Neural progenitor cell (in vitro differentiated cells): ENCODE measurements at regions not wholly inside any gene's neighbourhood (a gene's known extent, or its start where the extent isn't known, plus 50 kb on each side); places are given as distances from the start of the nearest gene placed in this dataset.
A peak's percentile ranks its signal among the peaks of the same experiment; 100 is the strongest.
"Not testable (repeated sequence)": the region's sequence is repeated elsewhere in the genome, so short reads cannot be mapped to it uniquely, and the experiment has no call there.

Source experiments
- DNase-seq: peaks from one replicate; pipeline ENCODE4 v3.0.0-alpha.2; 2016; ENCODE audit warnings: low spot score
- H2AFZ ChIP-seq: fragments of 200-600 bp; sonication (generic); replicated peaks from 2 replicates; pipeline ENCODE4 v1.6.1; 2016; ENCODE audit warnings: antibody characterized with exemption
- H3F3A ChIP-seq: fragments of 200-600 bp; sonication (generic); 2 replicates; pipeline ENCODE4 v1.6.1; 2016; ENCODE audit warnings: antibody characterized with exemption, low read depth
- H3K27ac ChIP-seq: fragments of 200-600 bp; sonication (generic); 2 replicates; pipeline ENCODE4 v1.5.1; 2016; ENCODE audit warnings: mild to moderate bottlenecking
- H3K27me3 ChIP-seq: fragments of 200-600 bp; sonication (generic); 2 replicates; pipeline ENCODE4 v1.6.1; 2016; ENCODE audit warnings: mild to moderate bottlenecking, moderate library complexity
- H3K36me3 ChIP-seq: fragments of 200-600 bp; sonication (generic); 2 replicates; pipeline ENCODE4 v1.5.1; 2016
- H3K4me1 ChIP-seq: fragments of 200-600 bp; sonication (generic); 2 replicates; pipeline ENCODE4 v1.6.1; 2016; ENCODE audit warnings: mixed run types
- H3K4me2 ChIP-seq: fragments of 200-600 bp; sonication (generic); 2 replicates; pipeline ENCODE4 v1.6.1; 2016
- H3K4me3 ChIP-seq: fragments of 200-600 bp; sonication (generic); 2 replicates; pipeline ENCODE4 v1.5.1; 2016
- H3K79me2 ChIP-seq: fragments of 200-600 bp; sonication (generic); 2 replicates; pipeline ENCODE4 v1.6.1; 2016; ENCODE audit warnings: low read depth
- H3K9ac ChIP-seq: fragments of 200-600 bp; sonication (generic); 2 replicates; pipeline ENCODE4 v1.6.1; 2016
- H3K9me3 ChIP-seq: fragments of 200-600 bp; sonication (generic); 2 replicates; pipeline ENCODE4 v1.5.1; 2016; ENCODE audit warnings: low read depth
- H4K20me1 ChIP-seq: fragments of 200-600 bp; sonication (generic); 2 replicates; pipeline ENCODE4 v1.6.1; 2016; ENCODE audit warnings: low read depth
- H3K27ac Mint-ChIP-seq: 3 replicates; pipeline ENCODE4 v1.8.0; 2021; ENCODE audit warnings: mixed read lengths
- H3K27me3 Mint-ChIP-seq: 2 replicates; pipeline ENCODE4 v1.8.0; 2022; ENCODE audit warnings: low read depth, mild to moderate bottlenecking, inconsistent platforms, moderate library complexity, mixed read lengths; ENCODE audit not compliant: insufficient read depth
- H3K36me3 Mint-ChIP-seq: 3 replicates; pipeline ENCODE4 v1.8.0; 2021; ENCODE audit warnings: mixed read lengths
- H3K4me1 Mint-ChIP-seq: 3 replicates; pipeline ENCODE4 v1.8.0; 2021; ENCODE audit warnings: mixed read lengths
- H3K4me3 Mint-ChIP-seq: 3 replicates; pipeline ENCODE4 v1.8.0; 2021; ENCODE audit warnings: mild to moderate bottlenecking, moderate library complexity, mixed read lengths
- H3K9me3 Mint-ChIP-seq: 3 replicates; pipeline ENCODE4 v1.8.0; 2020; ENCODE audit warnings: mixed read lengths
- CTCF ChIP-seq: fragments of 200-600 bp; sonication (generic); IDR thresholded peaks from 2 replicates; pipeline ENCODE4 v1.5.1; 2017; ENCODE audit warnings: antibody characterized with exemption, mild to moderate bottlenecking
- EZH2 ChIP-seq: fragments of 200-600 bp; sonication (generic); IDR thresholded peaks from 2 replicates; pipeline ENCODE4 v1.6.1; 2017; ENCODE audit warnings: antibody characterized with exemption, mild to moderate bottlenecking, moderate library complexity
- EZH2phosphoT487 ChIP-seq: fragments of 200-600 bp; sonication (generic); IDR thresholded peaks from 2 replicates; pipeline ENCODE4 v1.6.1; 2017; ENCODE audit warnings: antibody characterized with exemption

- Histone ChIP-seq H3K9me3 (no peaks in the 10 kb centered on the region), H3K4me1 (no peaks in the 10 kb centered on the region), H3K4me3 (no peak overlapping the region), H4K20me1 (no peaks in the 10 kb centered on the region), H3K27me3 (no peaks in the 10 kb centered on the region), H3K79me2 (no peaks in the 10 kb centered on the region), H3F3A (no peaks in the 10 kb centered on the region), H3K36me3 (no peaks in the 10 kb centered on the region), H3K27ac (no peak overlapping the region), H3K9ac (no peak overlapping the region), H3K4me2 (no peak overlapping the region), H2AFZ (no peak overlapping the region)
- H3K36me3 Mint-ChIP-seq: no peaks in the 10 kb centered on the region
- no peak overlapping the region for H3K27ac Mint-ChIP-seq
- DNase-seq: no peak
- TF ChIP-seq EZH2 (no peak), CTCF (peak; percentile 7), EZH2phosphoT487 (no peak)
- H3K4me1 Mint-ChIP-seq: no peaks in the 10 kb centered on the region
- no peaks in the 10 kb centered on the region for H3K27me3 Mint-ChIP-seq
- H3K4me3 Mint-ChIP-seq: no peak overlapping the region
- H3K9me3 Mint-ChIP-seq: no peaks in the 10 kb centered on the region
Observed at GRCh38 chrX:122363112-122363795, 820.8 kb upstream of the GRIA3 start.

DNA sequence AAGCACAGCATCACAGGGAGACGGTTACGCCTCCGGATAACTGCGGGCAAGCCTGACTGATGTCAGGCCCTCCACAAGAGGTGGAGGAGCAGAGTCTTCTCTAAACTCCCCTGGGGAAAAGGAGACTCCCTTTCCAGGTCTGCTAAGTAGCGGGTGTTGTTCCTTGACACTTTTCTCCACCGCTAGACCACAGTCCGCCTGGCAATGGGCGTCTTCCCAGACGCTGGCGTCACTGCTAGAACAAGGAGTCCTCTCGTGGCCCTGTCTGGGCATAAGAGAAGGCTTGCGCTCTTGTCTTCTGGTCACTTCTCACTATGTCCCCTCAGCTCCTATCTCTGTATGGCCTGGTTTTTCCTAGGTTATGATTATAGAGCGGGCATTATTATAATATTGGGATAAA, 808.5 kb upstream of the GRIA3 start:
- H3K27me3 Mint-ChIP-seq, H3K79me2 ChIP-seq, H3K36me3 ChIP-seq, H3F3A ChIP-seq, H3K27ac Mint-ChIP-seq, H3K4me1 Mint-ChIP-seq, H3K27ac ChIP-seq, H3K9ac ChIP-seq, H3K27me3 ChIP-seq, H3K9me3 Mint-ChIP-seq, H2AFZ ChIP-seq, H3K9me3 ChIP-seq, H4K20me1 ChIP-seq, H3K36me3 Mint-ChIP-seq, H3K4me2 ChIP-seq, H3K4me3 Mint-ChIP-seq, DNase-seq, H3K4me1 ChIP-seq, H3K4me3 ChIP-seq: not testable (repeated sequence)

- H3K4me2 ChIP-seq: no peak overlapping the region
- no peak overlapping the region for H3K4me3 ChIP-seq
- H3K27ac Mint-ChIP-seq: no peak overlapping the region
- TF ChIP-seq EZH2: no peak
- no peak for TF ChIP-seq EZH2phosphoT487
- TF ChIP-seq CTCF: no peak
- no peaks in the 10 kb centered on the region for H3K79me2 ChIP-seq
- no peaks in the 10 kb centered on the region for H3K9me3 ChIP-seq
- H3K36me3 Mint-ChIP-seq: no peaks in the 10 kb centered on the region
- H3K9me3 Mint-ChIP-seq: peaks cover 8% of the 10 kb centered on the region
- H4K20me1 ChIP-seq: no peaks in the 10 kb centered on the region
- no peak overlapping the region for H2AFZ ChIP-seq
- no peak overlapping the region for H3K27ac ChIP-seq
- no peaks in the 10 kb centered on the region for H3K4me1 ChIP-seq
- no peak overlapping the region for H3K9ac ChIP-seq
- H3K4me3 Mint-ChIP-seq: no peak overlapping the region
- H3K36me3 ChIP-seq: no peaks in the 10 kb centered on the region
- H3K27me3 Mint-ChIP-seq: no peaks in the 10 kb centered on the region
- no peaks in the 10 kb centered on the region for H3F3A ChIP-seq
- H3K27me3 ChIP-seq: no peaks in the 10 kb centered on the region
- DNase-seq: no peak
- no peaks in the 10 kb centered on the region for H3K4me1 Mint-ChIP-seq
Observed at GRCh38 chrX:122389005-122389404, 795.1 kb upstream of the GRIA3 start.

- DNase-seq: no peak
- no peak overlapping the region for H3K27ac ChIP-seq
- H3K4me3 ChIP-seq: no peak overlapping the region
- H3K9me3 ChIP-seq: peaks cover 6% of the 10 kb centered on the region
- H3K27me3 Mint-ChIP-seq: no peaks in the 10 kb centered on the region
- H2AFZ ChIP-seq: no peak overlapping the region
- H3K4me1 ChIP-seq: peaks cover 18% of the 10 kb centered on the region
- no peaks in the 10 kb centered on the region for H3K4me1 Mint-ChIP-seq
- no peak overlapping the region for H3K27ac Mint-ChIP-seq
- no peak overlapping the region for H3K4me2 ChIP-seq
- no peaks in the 10 kb centered on the region for H3K36me3 ChIP-seq
- H3K9ac ChIP-seq: no peak overlapping the region
- no peak for TF ChIP-seq EZH2phosphoT487
- H3K4me3 Mint-ChIP-seq: no peak overlapping the region
- no peaks in the 10 kb centered on the region for H3K9me3 Mint-ChIP-seq
- no peaks in the 10 kb centered on the region for H4K20me1 ChIP-seq
- H3K79me2 ChIP-seq: no peaks in the 10 kb centered on the region
- H3K36me3 Mint-ChIP-seq: no peaks in the 10 kb centered on the region
- H3F3A ChIP-seq: peaks cover 12% of the 10 kb centered on the region
- H3K27me3 ChIP-seq: no peaks in the 10 kb centered on the region
Observed at GRCh38 chrX:122418758-122419157, 765.3 kb upstream of the GRIA3 start.
